Activated CD4-positive, CD25-positive, alpha-beta regulatory T cell treated with anti-CD3 and anti-CD28 coated beads, Interleukin-2, amount 50 U/mL, for 72 hours (primary cell): ENCODE measurements at regions not wholly inside any gene's neighbourhood (a gene's known extent, or its start where the extent isn't known, plus 50 kb on each side); places are given as distances from the start of the nearest gene placed in this dataset.

Experiments
- DNase-seq: peaks from one replicate; pipeline ENCODE4 v3.0.0; 2021

- no peak for DNase-seq
These were observed 278.5 kb downstream of the MRPL39 start for GRCh38 chr21:25328736-25329135.

- no peak for DNase-seq
These were observed 281.1 kb downstream of the MRPL39 start for GRCh38 chr21:25326181-25326580.

- DNase-seq, result no peak
These were observed 282.6 kb downstream of the MRPL39 start for GRCh38 chr21:25324666-25325065.

- no peak for DNase-seq
These were observed 283.8 kb downstream of the MRPL39 start for GRCh38 chr21:25323356-25323949.

- no peak for DNase-seq
These were observed 293.0 kb downstream of the MRPL39 start for GRCh38 chr21:25314247-25314646.

GRCh38 chr21:25313829-25314228 is 293.5 kb downstream of the MRPL39 start:
- DNase-seq, result no peak

- no peak for DNase-seq
These were observed 299.8 kb downstream of the MRPL39 start for GRCh38 chr21:25307489-25307888.

- DNase-seq, result no peak
These were observed 302.7 kb downstream of the MRPL39 start for GRCh38 chr21:25304611-25305010.

- no peak for DNase-seq
These were observed 306.6 kb downstream of the MRPL39 start for GRCh38 chr21:25300632-25301031.

GRCh38 chr21:25298512-25299491 is 308.5 kb downstream of the MRPL39 start:
- DNase-seq, result no peak

- no peak for DNase-seq
These were observed 310.2 kb downstream of the MRPL39 start for GRCh38 chr21:25297117-25297516.

GRCh38 chr21:25296252-25296651 is 311.0 kb downstream of the MRPL39 start:
- DNase-seq, result no peak

- DNase-seq, result no peak
These were observed 314.9 kb downstream of the MRPL39 start for GRCh38 chr21:25292396-25292795.

- DNase-seq, result no peak
These were observed 323.6 kb downstream of the MRPL39 start for GRCh38 chr21:25283720-25284119.

GRCh38 chr21:25281134-25281533 is 326.1 kb downstream of the MRPL39 start:
- no peak for DNase-seq

- DNase-seq, result no peak
These were observed 327.2 kb downstream of the MRPL39 start for GRCh38 chr21:25280061-25280460.

- DNase-seq, result no peak
These were observed 333.3 kb downstream of the MRPL39 start for GRCh38 chr21:25273959-25274358.

- DNase-seq, result no peak
These were observed 352.6 kb downstream of the MRPL39 start for GRCh38 chr21:25254491-25255174.

- no peak for DNase-seq
These were observed 360.7 kb downstream of the MRPL39 start for GRCh38 chr21:25246546-25246945.

GRCh38 chr21:25244735-25245134 is 362.5 kb downstream of the MRPL39 start:
- no peak for DNase-seq

GRCh38 chr21:25243808-25244207 is 363.5 kb downstream of the MRPL39 start:
- DNase-seq, result no peak

- DNase-seq, result no peak
These were observed 366.3 kb downstream of the MRPL39 start for GRCh38 chr21:25240974-25241373.
